Neural progenitor cell (in vitro differentiated cells): ENCODE measurements at regions not wholly inside any gene's neighbourhood (a gene's known extent, or its start where the extent isn't known, plus 50 kb on each side); places are given as distances from the start of the nearest gene placed in this dataset.

Experiments used
- EZH2 ChIP-seq: fragments of 200-600 bp; sonication (generic); IDR thresholded peaks from 2 replicates; pipeline ENCODE4 v1.6.1; 2017; ENCODE audit warnings: antibody characterized with exemption, mild to moderate bottlenecking, moderate library complexity
- EZH2phosphoT487 ChIP-seq: fragments of 200-600 bp; sonication (generic); IDR thresholded peaks from 2 replicates; pipeline ENCODE4 v1.6.1; 2017; ENCODE audit warnings: antibody characterized with exemption
- TF ChIP-seq, protein P1 (sequence below): fragments of 200-600 bp; sonication (generic); IDR thresholded peaks from 2 replicates; pipeline ENCODE4 v1.5.1; 2017; ENCODE audit warnings: antibody characterized with exemption, mild to moderate bottlenecking

DNA sequence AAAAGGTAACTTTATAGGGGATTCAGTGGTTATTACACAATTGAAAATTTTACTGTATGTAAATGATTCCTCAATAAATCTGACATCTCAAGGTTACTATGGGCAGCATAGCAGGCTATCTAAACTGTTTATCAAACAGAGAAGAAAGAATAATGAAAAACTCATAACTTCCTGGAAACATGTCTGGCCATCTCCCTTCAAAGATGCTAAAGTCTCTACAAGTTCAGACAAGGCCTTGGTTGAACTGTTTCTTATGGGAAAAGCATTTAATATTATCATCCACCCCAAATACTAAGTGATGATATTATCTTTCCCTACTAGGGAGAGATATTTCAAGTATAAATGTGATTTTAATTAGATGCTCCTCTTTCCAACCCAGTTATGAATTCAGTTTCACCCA lies 114.9 kb downstream of the ARRDC4 start:
- TF ChIP-seq, protein P1, sequence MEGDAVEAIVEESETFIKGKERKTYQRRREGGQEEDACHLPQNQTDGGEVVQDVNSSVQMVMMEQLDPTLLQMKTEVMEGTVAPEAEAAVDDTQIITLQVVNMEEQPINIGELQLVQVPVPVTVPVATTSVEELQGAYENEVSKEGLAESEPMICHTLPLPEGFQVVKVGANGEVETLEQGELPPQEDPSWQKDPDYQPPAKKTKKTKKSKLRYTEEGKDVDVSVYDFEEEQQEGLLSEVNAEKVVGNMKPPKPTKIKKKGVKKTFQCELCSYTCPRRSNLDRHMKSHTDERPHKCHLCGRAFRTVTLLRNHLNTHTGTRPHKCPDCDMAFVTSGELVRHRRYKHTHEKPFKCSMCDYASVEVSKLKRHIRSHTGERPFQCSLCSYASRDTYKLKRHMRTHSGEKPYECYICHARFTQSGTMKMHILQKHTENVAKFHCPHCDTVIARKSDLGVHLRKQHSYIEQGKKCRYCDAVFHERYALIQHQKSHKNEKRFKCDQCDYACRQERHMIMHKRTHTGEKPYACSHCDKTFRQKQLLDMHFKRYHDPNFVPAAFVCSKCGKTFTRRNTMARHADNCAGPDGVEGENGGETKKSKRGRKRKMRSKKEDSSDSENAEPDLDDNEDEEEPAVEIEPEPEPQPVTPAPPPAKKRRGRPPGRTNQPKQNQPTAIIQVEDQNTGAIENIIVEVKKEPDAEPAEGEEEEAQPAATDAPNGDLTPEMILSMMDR = no peak
- TF ChIP-seq EZH2 (no peak), EZH2phosphoT487 (no peak)
